GM12875 (cell line): ENCODE measurements at regions not wholly inside any gene's neighbourhood (a gene's known extent, or its start where the extent isn't known, plus 50 kb on each side); places are given as distances from the start of the nearest gene placed in this dataset.

Experiments
- H3K4me3 ChIP-seq: one replicate; pipeline ENCODE4 v1.5.1; 2011; ENCODE audit warnings: low read depth, low read length, control low read depth
- TF ChIP-seq, protein P1 (sequence below): IDR thresholded peaks from 2 replicates; pipeline ENCODE4 v1.5.1; 2011; ENCODE audit warnings: low read depth, mild to moderate bottlenecking, control low read depth, inconsistent platforms, low read length, moderate library complexity, borderline replicate concordance; ENCODE audit not compliant: insufficient read depth

DNA sequence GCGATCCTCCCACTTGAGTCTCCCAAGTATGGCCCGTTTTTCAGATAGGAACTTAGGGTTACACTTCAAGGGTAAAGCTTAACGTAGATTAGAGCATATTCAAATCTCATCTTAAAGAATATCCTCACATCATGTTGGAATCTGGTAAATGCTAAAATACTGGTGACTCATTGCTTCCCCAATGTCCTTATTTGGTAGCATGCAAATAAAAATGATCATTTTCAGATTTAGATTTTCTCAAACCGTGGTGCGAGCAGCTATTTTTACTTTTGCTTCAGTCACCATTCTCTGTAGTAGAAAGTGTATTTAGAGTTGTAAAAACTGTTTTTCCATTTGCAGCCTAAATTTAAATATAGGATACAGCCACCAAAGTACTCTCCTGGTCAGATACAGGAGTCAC lies 101.5 kb upstream of the MAML3 start:
- TF ChIP-seq, protein P1, sequence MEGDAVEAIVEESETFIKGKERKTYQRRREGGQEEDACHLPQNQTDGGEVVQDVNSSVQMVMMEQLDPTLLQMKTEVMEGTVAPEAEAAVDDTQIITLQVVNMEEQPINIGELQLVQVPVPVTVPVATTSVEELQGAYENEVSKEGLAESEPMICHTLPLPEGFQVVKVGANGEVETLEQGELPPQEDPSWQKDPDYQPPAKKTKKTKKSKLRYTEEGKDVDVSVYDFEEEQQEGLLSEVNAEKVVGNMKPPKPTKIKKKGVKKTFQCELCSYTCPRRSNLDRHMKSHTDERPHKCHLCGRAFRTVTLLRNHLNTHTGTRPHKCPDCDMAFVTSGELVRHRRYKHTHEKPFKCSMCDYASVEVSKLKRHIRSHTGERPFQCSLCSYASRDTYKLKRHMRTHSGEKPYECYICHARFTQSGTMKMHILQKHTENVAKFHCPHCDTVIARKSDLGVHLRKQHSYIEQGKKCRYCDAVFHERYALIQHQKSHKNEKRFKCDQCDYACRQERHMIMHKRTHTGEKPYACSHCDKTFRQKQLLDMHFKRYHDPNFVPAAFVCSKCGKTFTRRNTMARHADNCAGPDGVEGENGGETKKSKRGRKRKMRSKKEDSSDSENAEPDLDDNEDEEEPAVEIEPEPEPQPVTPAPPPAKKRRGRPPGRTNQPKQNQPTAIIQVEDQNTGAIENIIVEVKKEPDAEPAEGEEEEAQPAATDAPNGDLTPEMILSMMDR: no peak
- no peak overlapping the region for H3K4me3 ChIP-seq

DNA sequence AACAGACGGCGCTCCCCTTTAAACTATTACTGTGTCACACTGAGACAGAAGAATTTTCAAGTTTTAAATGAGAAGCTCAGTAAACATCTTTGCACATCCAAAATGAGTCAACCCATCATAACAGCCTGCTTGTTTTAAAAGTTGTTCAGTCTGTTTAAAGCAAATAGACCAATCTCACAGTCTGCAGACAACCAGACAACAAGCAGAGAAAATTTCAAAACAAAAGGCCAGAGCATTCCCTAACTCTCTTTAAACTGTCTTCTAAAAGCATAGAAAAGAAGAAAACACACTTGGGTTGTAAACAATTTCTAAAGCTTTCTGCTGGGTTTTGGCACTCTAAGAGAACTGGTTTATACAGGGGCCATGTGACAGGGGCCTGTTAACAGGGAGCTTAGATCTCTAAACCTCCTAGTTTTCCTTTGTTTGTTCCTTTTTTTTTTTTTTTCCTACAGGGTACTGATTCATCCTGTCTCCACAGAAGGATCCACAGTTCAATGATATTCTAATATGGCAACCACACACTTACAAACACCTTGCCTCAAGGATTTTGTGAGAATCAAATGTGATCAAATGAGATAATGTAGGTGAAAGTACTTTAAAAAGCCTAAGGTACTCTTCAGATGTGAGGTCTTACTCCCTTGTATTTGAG lies 100.8 kb upstream of the MAML3 start:
- TF ChIP-seq, protein P1: no peak
- no peak overlapping the region for H3K4me3 ChIP-seq

DNA sequence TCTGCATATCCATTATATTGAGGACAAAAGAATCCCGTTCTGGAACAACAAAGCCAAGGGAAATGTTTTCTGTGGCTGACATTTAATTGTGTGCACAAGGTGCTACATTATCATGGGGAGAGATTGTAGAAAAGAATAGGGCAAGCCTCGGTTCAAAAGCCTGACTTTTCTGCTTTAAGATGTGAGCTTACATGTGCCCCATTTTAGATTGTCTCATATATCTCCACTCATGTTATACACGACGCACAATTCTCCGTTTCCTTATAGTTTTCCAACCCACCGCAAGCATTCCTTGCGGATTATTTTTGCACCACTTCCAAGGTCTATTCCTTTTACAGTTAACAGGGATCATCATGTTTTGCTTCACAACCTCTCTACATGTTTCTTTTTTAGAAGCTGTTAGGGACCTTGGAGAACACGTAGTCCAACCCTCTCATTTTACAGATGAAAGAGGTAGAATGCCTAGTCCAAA lies 99.6 kb upstream of the MAML3 start:
- H3K4me3 ChIP-seq: no peak overlapping the region
- TF ChIP-seq, protein P1: no peak

DNA sequence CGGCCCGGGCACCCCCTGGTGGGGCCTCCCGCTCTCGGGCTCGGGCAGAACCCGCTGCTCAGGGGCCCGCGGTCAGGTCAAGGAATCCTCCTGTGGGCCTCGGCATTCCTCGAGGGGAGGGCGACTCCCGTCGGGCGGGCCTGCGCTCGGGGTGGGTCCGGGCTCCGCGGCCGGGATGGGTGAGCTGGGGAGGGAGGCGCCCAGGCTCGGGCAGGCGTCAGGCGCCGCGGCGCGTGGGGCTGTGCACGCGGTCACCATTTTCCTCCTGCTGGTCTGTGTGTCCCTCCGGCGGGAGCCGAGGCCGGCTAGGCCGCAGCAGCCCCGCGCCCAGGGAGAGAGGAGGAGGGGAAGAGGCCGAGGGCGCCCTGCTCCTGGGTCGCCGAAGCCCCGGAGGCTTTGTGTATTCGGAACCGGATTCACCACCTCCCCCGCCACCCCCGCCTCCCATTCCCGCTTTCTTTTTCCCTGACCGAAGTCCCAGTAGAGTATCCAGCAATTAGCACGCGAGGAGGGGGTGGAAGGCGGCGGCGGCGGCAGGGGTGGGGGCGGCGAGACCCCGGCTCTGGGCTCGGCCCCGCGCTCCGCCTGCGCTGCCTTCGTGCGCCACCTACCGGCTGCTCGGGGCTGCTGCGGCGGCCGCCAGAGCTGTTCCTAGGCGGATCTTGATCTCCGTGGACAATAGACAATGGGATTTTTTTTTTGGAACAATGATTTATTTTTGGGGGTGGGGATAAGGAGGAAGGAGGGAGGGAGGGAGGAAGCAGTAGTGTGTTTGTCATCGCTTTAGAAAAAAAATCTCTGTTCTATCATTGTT lies 99.0 kb upstream of the MAML3 start:
- H3K4me3 ChIP-seq: no peak overlapping the region
- TF ChIP-seq, protein P1: peak; percentile 89

DNA sequence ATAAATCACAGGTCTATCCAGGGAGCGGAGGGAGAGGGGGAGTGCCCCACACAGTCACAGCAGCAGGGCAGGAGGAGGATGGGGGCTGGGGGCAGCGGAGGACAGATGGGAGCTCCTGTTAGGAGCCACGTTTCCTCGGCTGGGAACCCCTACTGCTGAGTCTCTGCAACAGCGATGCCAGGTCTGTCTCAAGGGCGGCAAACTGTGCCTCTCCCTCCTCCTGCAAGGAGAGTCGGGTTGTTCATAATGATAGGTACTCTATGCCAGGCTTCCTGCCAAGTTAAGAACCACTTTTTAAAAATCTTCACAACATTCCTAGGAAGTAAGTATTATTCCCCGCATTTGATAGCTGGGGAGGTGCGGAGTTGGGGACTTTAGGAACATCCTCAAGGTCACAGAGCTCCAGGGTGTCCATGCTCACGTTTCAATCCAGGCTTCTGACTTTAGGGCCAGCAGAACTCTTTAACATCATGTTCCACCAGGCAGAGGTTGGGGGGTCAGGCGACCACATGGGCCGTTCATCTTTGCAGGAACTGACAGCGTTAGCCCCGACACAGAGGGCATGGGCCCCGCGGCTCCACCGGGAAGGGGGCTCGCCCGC lies 98.3 kb upstream of the MAML3 start:
- no peak overlapping the region for H3K4me3 ChIP-seq
- TF ChIP-seq, protein P1: no peak

DNA sequence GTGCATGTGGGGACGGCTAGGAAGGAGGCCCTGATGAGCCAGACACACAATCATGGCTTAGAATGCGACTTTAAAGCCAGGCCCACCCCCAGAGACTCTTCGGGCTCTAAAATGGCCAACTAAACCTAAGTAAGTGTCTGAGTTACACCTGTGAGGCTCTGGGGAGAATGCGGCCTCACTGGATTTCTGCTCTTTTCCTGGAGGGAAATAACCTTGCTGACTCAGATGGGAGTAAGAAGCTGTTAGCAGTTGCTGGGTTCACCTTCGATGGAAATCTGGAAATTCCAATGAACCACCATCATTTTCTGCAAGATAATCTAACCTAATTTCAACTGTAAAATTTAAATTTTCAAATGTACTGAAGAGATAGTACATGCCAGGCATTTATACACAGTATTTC lies 97.6 kb upstream of the MAML3 start:
- H3K4me3 ChIP-seq: no peak overlapping the region
- TF ChIP-seq, protein P1: no peak

DNA sequence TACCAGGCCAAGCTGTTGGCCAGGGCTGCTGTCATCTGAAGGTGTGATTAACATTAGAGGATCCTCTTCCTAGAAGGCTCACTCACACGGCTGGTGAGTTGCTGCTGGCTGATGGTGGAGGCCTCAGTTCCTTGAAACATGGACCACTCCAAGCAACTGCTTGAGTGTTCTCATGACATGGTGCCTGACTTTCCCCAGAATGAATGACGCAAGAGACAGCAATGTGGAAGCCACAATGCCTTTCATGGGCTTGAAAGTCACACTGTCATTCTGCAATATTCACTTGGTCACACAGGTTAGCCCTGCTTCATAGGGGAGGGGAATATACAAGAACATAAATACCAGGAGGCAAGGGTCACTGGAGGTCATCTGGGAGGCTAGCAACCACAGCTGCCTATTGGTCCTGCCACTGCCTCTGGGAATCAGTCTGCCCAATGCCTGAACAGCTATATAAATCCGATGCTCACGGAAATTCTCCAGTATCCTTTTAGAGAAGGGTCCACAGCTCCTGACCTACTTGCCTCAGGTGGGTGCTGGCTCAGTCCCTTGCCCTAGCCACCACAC lies 97.1 kb upstream of the MAML3 start:
- TF ChIP-seq, protein P1: no peak
- no peak overlapping the region for H3K4me3 ChIP-seq
